ENCODE measurements at regions not wholly inside any gene's neighbourhood (a gene's known extent, or its start where the extent isn't known, plus 50 kb on each side); places are given as distances from the start of the nearest gene placed in this dataset. TPM values are rescaled to one million over a fixed set of nuclear protein-coding genes. Genes with fewer than 3 reads are reported as not detected.

GRCh38 chr2:180061085-180061484, 54.0 kb upstream of the CWC22 start:
- no peak overlapping the region for H2AK5ac ChIP-seq (ENCODE audit: low read length)
- DNase-seq: no peak
- no peak overlapping the region for H3K4ac ChIP-seq (ENCODE audit: low read depth, low read length)
- H2BK5ac ChIP-seq (ENCODE audit: low read length): no peak overlapping the region
- H3K18ac ChIP-seq (ENCODE audit: low read length): no peak overlapping the region
- H3K9ac ChIP-seq (ENCODE audit: low read length): no peak overlapping the region
- no peak overlapping the region for H2BK15ac ChIP-seq (replicated peaks; ENCODE audit: low read depth)
- no peak overlapping the region for H3K4me3 ChIP-seq (ENCODE audit: low read length)
- WGBS (ENCODE audit: extremely low coverage, insufficient coverage, low lambda C conversion rate): no CpG with 5 or more reads among the region's 11 CpGs
- peaks cover 4% of the 10 kb centered on the region for H3K4me1 ChIP-seq (ENCODE audit: control insufficient read depth, low read depth, low read length)
- no peak overlapping the region for H3K4me2 ChIP-seq (ENCODE audit: low read length)
- no peak overlapping the region for H3K56ac ChIP-seq (ENCODE audit: low read length)
- no peaks in the 10 kb centered on the region for H3K36me3 ChIP-seq (ENCODE audit: control insufficient read depth, insufficient read depth, low read length)
- H4K5ac ChIP-seq (ENCODE audit: low read length): no peak overlapping the region
- H4K8ac ChIP-seq (ENCODE audit: low read depth, low read length): no peak overlapping the region
- H3K79me1 ChIP-seq (ENCODE audit: low read length): no peaks in the 10 kb centered on the region
- no peaks in the 10 kb centered on the region for H3K79me2 ChIP-seq (ENCODE audit: control insufficient read depth, insufficient read depth, low read length)
- no peak overlapping the region for H3K23ac ChIP-seq (ENCODE audit: low read length)
- no peak overlapping the region for H2BK120ac ChIP-seq (ENCODE audit: low read depth, low read length)
- H3K27me3 ChIP-seq (ENCODE audit: insufficient read depth, low read length, poor library complexity): no peaks in the 10 kb centered on the region
- no peak overlapping the region for H3K27ac ChIP-seq (ENCODE audit: low read depth, low read length)

- no peak overlapping the region for H3K23ac ChIP-seq (ENCODE audit: low read length)
- peak overlapping the region; percentile 45 for H2AK5ac ChIP-seq (ENCODE audit: low read length)
- H3K27me3 ChIP-seq (ENCODE audit: insufficient read depth, low read length, poor library complexity): no peaks in the 10 kb centered on the region
- no peak for DNase-seq
- no peak overlapping the region for H3K4ac ChIP-seq (ENCODE audit: low read depth, low read length)
- H3K27ac ChIP-seq (ENCODE audit: low read depth, low read length): peak overlapping the region; percentile 39
- H2BK15ac ChIP-seq (replicated peaks; ENCODE audit: low read depth): no peak overlapping the region
- H3K79me1 ChIP-seq (ENCODE audit: low read length): no peaks in the 10 kb centered on the region
- no peak overlapping the region for H3K9ac ChIP-seq (ENCODE audit: low read length)
- H3K79me2 ChIP-seq (ENCODE audit: control insufficient read depth, insufficient read depth, low read length): no peaks in the 10 kb centered on the region
- peak overlapping the region; percentile 78 for H2BK120ac ChIP-seq (ENCODE audit: low read depth, low read length)
- no peak overlapping the region for H3K4me2 ChIP-seq (ENCODE audit: low read length)
- WGBS (ENCODE audit: extremely low coverage, insufficient coverage, low lambda C conversion rate): no CpG with 5 or more reads among the region's 4 CpGs
- H4K5ac ChIP-seq (ENCODE audit: low read length): no peak overlapping the region
- H2BK5ac ChIP-seq (ENCODE audit: low read length): no peak overlapping the region
- peaks cover 4% of the 10 kb centered on the region for H3K4me1 ChIP-seq (ENCODE audit: control insufficient read depth, low read depth, low read length)
- H3K36me3 ChIP-seq (ENCODE audit: control insufficient read depth, insufficient read depth, low read length): no peaks in the 10 kb centered on the region
- H4K8ac ChIP-seq (ENCODE audit: low read depth, low read length): no peak overlapping the region
- no peak overlapping the region for H3K4me3 ChIP-seq (ENCODE audit: low read length)
- H3K56ac ChIP-seq (ENCODE audit: low read length): no peak overlapping the region
- H3K18ac ChIP-seq (ENCODE audit: low read length): no peak overlapping the region
These were observed 51.9 kb upstream of the CWC22 start for GRCh38 chr2:180058993-180059392.

GRCh38 chr2:180057706-180058412, 50.8 kb upstream of the CWC22 start:
- no peak overlapping the region for H2BK15ac ChIP-seq (replicated peaks; ENCODE audit: low read depth)
- H2BK5ac ChIP-seq (ENCODE audit: low read length): peak overlapping the region; percentile 90
- no peaks in the 10 kb centered on the region for H3K79me2 ChIP-seq (ENCODE audit: control insufficient read depth, insufficient read depth, low read length)
- H3K18ac ChIP-seq (ENCODE audit: low read length): peak overlapping the region; percentile 56
- peak; percentile 82 for DNase-seq
- H3K9ac ChIP-seq (ENCODE audit: low read length): no peak overlapping the region
- no peaks in the 10 kb centered on the region for H3K27me3 ChIP-seq (ENCODE audit: insufficient read depth, low read length, poor library complexity)
- peak overlapping the region; percentile 49 for H2BK120ac ChIP-seq (ENCODE audit: low read depth, low read length)
- H4K8ac ChIP-seq (ENCODE audit: low read depth, low read length): peak overlapping the region; percentile 14
- H3K27ac ChIP-seq (ENCODE audit: low read depth, low read length): peak overlapping the region; percentile 94
- H3K36me3 ChIP-seq (ENCODE audit: control insufficient read depth, insufficient read depth, low read length): no peaks in the 10 kb centered on the region
- WGBS (ENCODE audit: extremely low coverage, insufficient coverage, low lambda C conversion rate): no CpG with 5 or more reads among the region's 10 CpGs
- no peaks in the 10 kb centered on the region for H3K79me1 ChIP-seq (ENCODE audit: low read length)
- no peak overlapping the region for H2AK5ac ChIP-seq (ENCODE audit: low read length)
- H3K4ac ChIP-seq (ENCODE audit: low read depth, low read length): no peak overlapping the region
- H3K23ac ChIP-seq (ENCODE audit: low read length): no peak overlapping the region
- no peak overlapping the region for H3K4me2 ChIP-seq (ENCODE audit: low read length)
- H3K4me1 ChIP-seq (ENCODE audit: control insufficient read depth, low read depth, low read length): peaks cover 4% of the 10 kb centered on the region
- H4K5ac ChIP-seq (ENCODE audit: low read length): no peak overlapping the region
- H3K56ac ChIP-seq (ENCODE audit: low read length): peak overlapping the region; percentile 49
- no peak overlapping the region for H3K4me3 ChIP-seq (ENCODE audit: low read length)

Small RNAs in the stretch of these regions (small RNA-seq; reads per million reads assigned to genes)
- not detected for gene AC012669.1 (ENCODE audit: insufficient read depth)

All from mesendoderm (in vitro differentiated cells).